Prostate gland (tissue), 2 donors: ENCODE measurements at regions not wholly inside any gene's neighbourhood (a gene's known extent, or its start where the extent isn't known, plus 50 kb on each side); places are given as distances from the start of the nearest gene placed in this dataset.

Experiments
- CTCF ChIP-seq, 4 experiments: fragments of 200-600 bp in 2 of 4; fragments of 450-650 bp in 2 of 4; sonication (generic) in 2 of 4; IDR thresholded peaks; 1 replicate in 3 of 4; 2 replicates in 1 of 4; pipeline ENCODE4 v1.5.1; 2016 to 2019; ENCODE audit warnings: antibody characterized with exemption in 4 of 4, mild to moderate bottlenecking in 2 of 4, moderate library complexity in 2 of 4
- POLR2A ChIP-seq: fragments of 450-650 bp; IDR thresholded peaks from one replicate; pipeline ENCODE4 v1.6.1; 2016; ENCODE audit warnings: antibody characterized with exemption, mild to moderate bottlenecking

DNA sequence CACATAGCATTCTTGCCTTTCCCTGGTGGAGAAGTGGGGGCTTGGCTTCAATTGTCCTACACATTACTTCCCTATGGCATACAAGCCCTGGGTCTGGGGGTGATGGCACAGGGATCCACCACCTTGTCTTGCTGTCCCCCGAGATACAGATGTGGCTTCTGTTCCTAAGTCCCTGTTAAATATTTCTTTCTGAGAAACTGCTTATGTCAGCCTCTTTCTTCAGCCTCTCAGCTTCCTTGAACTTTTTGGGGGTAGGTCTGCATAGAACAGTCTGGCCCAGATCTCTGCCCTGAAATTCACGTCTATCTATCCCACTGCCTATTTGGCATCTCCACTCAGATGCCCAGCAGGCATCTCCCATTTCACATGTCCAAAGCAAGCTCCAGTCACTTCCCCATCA is 177.4 kb downstream of the SCP2D1 start:
- TF ChIP-seq CTCF (IDR thresholded peaks at IDR 0.05): no peak
- no peak for TF ChIP-seq POLR2A
